Smooth muscle cell (in vitro differentiated cells): ENCODE measurements at regions not wholly inside any gene's neighbourhood (a gene's known extent, or its start where the extent isn't known, plus 50 kb on each side); places are given as distances from the start of the nearest gene placed in this dataset.
"Not testable (repeated sequence)": the region's sequence is repeated elsewhere in the genome, so short reads cannot be mapped to it uniquely, and the experiment has no call there.

Source experiments
- DNase-seq: peaks from one replicate; lab custom pipeline; 2025; ENCODE audit not compliant: unreplicated experiment; lab: John Stamatoyannopoulos, UW
- H2AFZ ChIP-seq: fragments of 200-600 bp; sonication (generic); 2 replicates; pipeline ENCODE4 v1.6.0; 2016; ENCODE audit warnings: antibody characterized with exemption, low read depth, mild to moderate bottlenecking
- H3F3A ChIP-seq: fragments of 200-600 bp; sonication (generic); 2 replicates; pipeline ENCODE4 v1.6.0; 2017; ENCODE audit warnings: antibody characterized with exemption, low read depth
- H3K27ac ChIP-seq: fragments of 200-600 bp; sonication (generic); 2 replicates; pipeline ENCODE4 v1.5.1; 2016; ENCODE audit warnings: low read depth, mild to moderate bottlenecking
- H3K27me3 ChIP-seq: fragments of 200-600 bp; sonication (generic); 2 replicates; pipeline ENCODE4 v1.6.1; 2016; ENCODE audit warnings: low read depth, mild to moderate bottlenecking
- H3K36me3 ChIP-seq: fragments of 200-600 bp; sonication (generic); 2 replicates; pipeline ENCODE4 v1.5.1; 2016; ENCODE audit warnings: low read depth
- H3K4me1 ChIP-seq: fragments of 200-600 bp; sonication (generic); 2 replicates; pipeline ENCODE4 v1.5.1; 2016; ENCODE audit warnings: low read depth
- H3K4me2 ChIP-seq: fragments of 200-600 bp; sonication (generic); 2 replicates; pipeline ENCODE4 v1.6.0; 2016; ENCODE audit warnings: mild to moderate bottlenecking
- H3K4me3 ChIP-seq: fragments of 200-600 bp; sonication (generic); 2 replicates; pipeline ENCODE4 v1.5.1; 2016; ENCODE audit warnings: mild to moderate bottlenecking
- H3K79me2 ChIP-seq: fragments of 200-600 bp; sonication (generic); 2 replicates; pipeline ENCODE4 v1.6.0; 2016; ENCODE audit warnings: low read depth, mild to moderate bottlenecking
- H3K9ac ChIP-seq: fragments of 200-600 bp; sonication (generic); 2 replicates; pipeline ENCODE4 v1.6.0; 2016; ENCODE audit warnings: low read depth
- H3K9me3 ChIP-seq: fragments of 200-600 bp; sonication (generic); replicated peaks from 2 replicates; pipeline ENCODE4 v1.5.1; 2016; ENCODE audit warnings: low read depth
- H4K20me1 ChIP-seq: fragments of 200-600 bp; sonication (generic); 2 replicates; pipeline ENCODE4 v1.6.0; 2016; ENCODE audit warnings: low read depth
- WGBS: methylation state at CpG from one replicate; pipeline ENCODE4 v1.1.7; 2016; ENCODE audit warnings: low lambda C conversion rate; 5-methylcytosine and 5-hydroxymethylcytosine counted together
- TF ChIP-seq, protein P1 (sequence below): fragments of 200-600 bp; sonication (generic); IDR thresholded peaks from 2 replicates; pipeline ENCODE4 v1.5.1; 2017; ENCODE audit warnings: borderline replicate concordance, mild to moderate bottlenecking, antibody characterized with exemption; ENCODE audit not compliant: insufficient read depth, poor library complexity, severe bottlenecking

DNA sequence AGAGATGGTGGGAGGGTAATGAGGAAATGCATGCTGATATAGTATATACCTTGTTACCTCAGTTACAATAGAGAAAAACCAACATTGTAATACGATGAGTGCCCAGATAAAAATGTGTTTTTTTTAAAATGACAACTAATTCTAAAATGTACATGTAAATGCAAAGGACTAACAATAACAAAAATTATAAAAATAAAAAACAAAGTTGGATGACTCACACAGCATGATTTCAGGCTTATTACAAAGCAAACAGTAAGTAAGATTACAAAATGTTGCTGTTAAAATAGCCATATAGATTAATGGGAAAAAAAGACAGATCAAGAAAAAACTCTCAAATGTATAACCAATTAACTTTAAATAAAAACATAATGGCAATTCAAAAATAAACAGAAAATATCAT lies 1099.4 kb downstream of the FSCB start:
- no peaks in the 10 kb centered on the region for H3K4me1 ChIP-seq
- TF ChIP-seq, protein P1, sequence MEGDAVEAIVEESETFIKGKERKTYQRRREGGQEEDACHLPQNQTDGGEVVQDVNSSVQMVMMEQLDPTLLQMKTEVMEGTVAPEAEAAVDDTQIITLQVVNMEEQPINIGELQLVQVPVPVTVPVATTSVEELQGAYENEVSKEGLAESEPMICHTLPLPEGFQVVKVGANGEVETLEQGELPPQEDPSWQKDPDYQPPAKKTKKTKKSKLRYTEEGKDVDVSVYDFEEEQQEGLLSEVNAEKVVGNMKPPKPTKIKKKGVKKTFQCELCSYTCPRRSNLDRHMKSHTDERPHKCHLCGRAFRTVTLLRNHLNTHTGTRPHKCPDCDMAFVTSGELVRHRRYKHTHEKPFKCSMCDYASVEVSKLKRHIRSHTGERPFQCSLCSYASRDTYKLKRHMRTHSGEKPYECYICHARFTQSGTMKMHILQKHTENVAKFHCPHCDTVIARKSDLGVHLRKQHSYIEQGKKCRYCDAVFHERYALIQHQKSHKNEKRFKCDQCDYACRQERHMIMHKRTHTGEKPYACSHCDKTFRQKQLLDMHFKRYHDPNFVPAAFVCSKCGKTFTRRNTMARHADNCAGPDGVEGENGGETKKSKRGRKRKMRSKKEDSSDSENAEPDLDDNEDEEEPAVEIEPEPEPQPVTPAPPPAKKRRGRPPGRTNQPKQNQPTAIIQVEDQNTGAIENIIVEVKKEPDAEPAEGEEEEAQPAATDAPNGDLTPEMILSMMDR, result no peak
- no peaks in the 10 kb centered on the region for H3K9me3 ChIP-seq

GRCh38 chr14:43406931-43407330 lies 1100.2 kb downstream of the FSCB start:
- DNase-seq, result no peak
- no peak overlapping the region for H3K4me3 ChIP-seq
- no peaks in the 10 kb centered on the region for H3K79me2 ChIP-seq
- no peak overlapping the region for H3K4me2 ChIP-seq
- no peaks in the 10 kb centered on the region for H3F3A ChIP-seq
- no peak overlapping the region for H3K27ac ChIP-seq
- TF ChIP-seq, protein P1, result no peak
- no peaks in the 10 kb centered on the region for H4K20me1 ChIP-seq
- no peaks in the 10 kb centered on the region for H3K27me3 ChIP-seq
- H3K36me3 ChIP-seq, result no peaks in the 10 kb centered on the region
- peak overlapping the region; percentile 36 for H2AFZ ChIP-seq
- no peak overlapping the region for H3K9ac ChIP-seq
- H3K9me3 ChIP-seq, result no peaks in the 10 kb centered on the region
- no peaks in the 10 kb centered on the region for H3K4me1 ChIP-seq

More for the DNA sequence above, 1099.4 kb downstream of the FSCB start:
- H3K9ac ChIP-seq, result no peak overlapping the region
- no peaks in the 10 kb centered on the region for H3K27me3 ChIP-seq
- no peak for DNase-seq
- no peak overlapping the region for H2AFZ ChIP-seq
- H3K4me2 ChIP-seq, result no peak overlapping the region
- H3K27ac ChIP-seq, result no peak overlapping the region
- WGBS, result 85% methylated on average over 1 of the region's 1 CpG
- no peaks in the 10 kb centered on the region for H4K20me1 ChIP-seq
- no peaks in the 10 kb centered on the region for H3K79me2 ChIP-seq
- H3F3A ChIP-seq, result no peaks in the 10 kb centered on the region
- H3K36me3 ChIP-seq, result no peaks in the 10 kb centered on the region
- H3K4me3 ChIP-seq, result no peak overlapping the region

GRCh38 chr14:43399289-43399688 lies 1107.8 kb downstream of the FSCB start:
- TF ChIP-seq, protein P1, result no peak
- Histone ChIP-seq H3K36me3 (no peaks in the 10 kb centered on the region), H4K20me1 (no peaks in the 10 kb centered on the region), H3K27me3 (no peaks in the 10 kb centered on the region), H3K79me2 (no peaks in the 10 kb centered on the region), H3K4me3 (no peak overlapping the region), H3K4me2 (no peak overlapping the region), H3K9ac (no peak overlapping the region), H3K27ac (no peak overlapping the region), H3F3A (no peaks in the 10 kb centered on the region), H3K9me3 (no peaks in the 10 kb centered on the region), H2AFZ (no peak overlapping the region), H3K4me1 (no peaks in the 10 kb centered on the region)
- WGBS, result 64% methylated on average over 1 of the region's 1 CpG
- no peak for DNase-seq

DNA sequence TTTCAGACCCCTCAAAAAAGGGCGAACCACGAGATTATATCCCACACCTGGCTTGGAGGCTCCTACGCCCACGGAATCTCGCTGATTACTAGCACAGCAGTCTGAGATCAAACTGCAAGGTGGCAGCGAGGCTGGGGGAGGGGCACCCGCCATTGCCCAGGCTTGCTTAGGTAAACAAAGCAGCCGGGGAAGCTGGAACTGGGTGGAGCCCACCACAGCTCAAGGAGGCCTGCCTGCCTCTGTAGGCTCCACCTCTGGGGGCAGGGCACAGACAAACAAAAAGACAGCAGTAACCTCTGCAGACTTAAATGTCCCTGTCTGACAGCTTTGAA lies 1136.6 kb downstream of the FSCB start:
- not testable (repeated sequence) for H3K4me3 ChIP-seq, H3K9me3 ChIP-seq, H3F3A ChIP-seq, H3K4me1 ChIP-seq, H3K27me3 ChIP-seq, H3K27ac ChIP-seq, H4K20me1 ChIP-seq, DNase-seq, H3K9ac ChIP-seq, H2AFZ ChIP-seq, H3K36me3 ChIP-seq, H3K4me2 ChIP-seq, H3K79me2 ChIP-seq
- 85% methylated on average over 7 of the region's 8 CpGs for WGBS
